A673 (cell line): ENCODE measurements at regions not wholly inside any gene's neighbourhood (a gene's known extent, or its start where the extent isn't known, plus 50 kb on each side); places are given as distances from the start of the nearest gene placed in this dataset.

Source experiments
- BruUV-seq: library from RNA; stranded (reverse); fragments of 400-500 nt; replicated peaks from 2 replicates; lab custom pipeline; 2021; lab: Mats Ljungman, UMichigan
- CTCF ChIA-PET: fragments of 300-600 bp; sonication (Branson Sonifier 250); formaldehyde crosslinking; loops from one replicate; lab custom pipeline; 2022; ENCODE audit warnings: antibody characterized with exemption; lab: Charles Lee
- POLR2A ChIA-PET: fragments of 300-600 bp; sonication (Branson Sonifier 250); formaldehyde crosslinking; loops from one replicate; lab custom pipeline; 2022; ENCODE audit warnings: antibody characterized with exemption; ENCODE audit not compliant: low non-redundant PET; lab: Charles Lee
- DNase-seq: peaks from one replicate; pipeline ENCODE4 v3.0.0-alpha.2; 2015; ENCODE audit warnings: low spot score
- H3K27ac ChIP-seq: fragments of 200-600 bp; sonication (generic); 2 replicates; pipeline ENCODE4 v1.5.1; 2016; ENCODE audit warnings: mixed run types, low read depth, mild to moderate bottlenecking, mixed read lengths, antibody characterized with exemption, low read length; ENCODE audit not compliant: poor library complexity, severe bottlenecking
- H3K27me3 ChIP-seq: fragments of 200-600 bp; sonication (generic); replicated peaks from 2 replicates; pipeline ENCODE4 v1.6.1; 2017; ENCODE audit warnings: mixed run types, low read depth, mild to moderate bottlenecking, mixed read lengths, antibody characterized with exemption, low read length; ENCODE audit not compliant: insufficient read depth, poor library complexity
- H3K36me3 ChIP-seq: fragments of 200-600 bp; sonication (generic); 2 replicates; pipeline ENCODE4 v1.6.1; 2016; ENCODE audit warnings: mixed run types, mild to moderate bottlenecking, mixed read lengths, antibody characterized with exemption, low read length; ENCODE audit not compliant: insufficient read depth, poor library complexity, severe bottlenecking
- H3K4me1 ChIP-seq: fragments of 200-600 bp; sonication (generic); 2 replicates; pipeline ENCODE4 v1.6.1; 2017; ENCODE audit warnings: mixed run types, mild to moderate bottlenecking, mixed read lengths, antibody characterized with exemption, low read length; ENCODE audit not compliant: insufficient read depth, poor library complexity, severe bottlenecking
- H3K4me3 ChIP-seq: fragments of 200-600 bp; sonication (generic); 2 replicates; pipeline ENCODE4 v1.5.1; 2016; ENCODE audit warnings: low read depth, mixed run types, mild to moderate bottlenecking, mixed read lengths, low read length; ENCODE audit not compliant: poor library complexity, severe bottlenecking
- H3K9me3 ChIP-seq: fragments of 200-600 bp; sonication (generic); 2 replicates; pipeline ENCODE4 v1.6.1; 2016; ENCODE audit warnings: mixed run types, low read depth, mild to moderate bottlenecking, mixed read lengths, antibody characterized with exemption, low read length; ENCODE audit not compliant: poor library complexity, severe bottlenecking
- EZH2 ChIP-seq: fragments of 200-600 bp; sonication (generic); IDR thresholded peaks from 2 replicates; pipeline ENCODE4 v1.6.1; 2017; ENCODE audit warnings: borderline replicate concordance, low read depth, mild to moderate bottlenecking, mixed read lengths, antibody characterized with exemption, low read length; ENCODE audit not compliant: poor library complexity, severe bottlenecking
- intact Hi-C: fragments of 100-400 bp; cut with micrococcal nuclease; formaldehyde crosslinking; loops from one replicate; pipeline ENCODE4 v1.10.0; 2022; ENCODE audit not compliant: unreplicated experiment
- TF ChIP-seq, protein P1 (sequence below): fragments of 300-800, 200-600 bp; sonication (generic); conservative IDR thresholded peaks from 2 replicates; pipeline ENCODE4 v1.5.1; 2017; ENCODE audit warnings: low read depth, mild to moderate bottlenecking, antibody characterized with exemption, low read length, moderate library complexity, mixed read lengths

DNA sequence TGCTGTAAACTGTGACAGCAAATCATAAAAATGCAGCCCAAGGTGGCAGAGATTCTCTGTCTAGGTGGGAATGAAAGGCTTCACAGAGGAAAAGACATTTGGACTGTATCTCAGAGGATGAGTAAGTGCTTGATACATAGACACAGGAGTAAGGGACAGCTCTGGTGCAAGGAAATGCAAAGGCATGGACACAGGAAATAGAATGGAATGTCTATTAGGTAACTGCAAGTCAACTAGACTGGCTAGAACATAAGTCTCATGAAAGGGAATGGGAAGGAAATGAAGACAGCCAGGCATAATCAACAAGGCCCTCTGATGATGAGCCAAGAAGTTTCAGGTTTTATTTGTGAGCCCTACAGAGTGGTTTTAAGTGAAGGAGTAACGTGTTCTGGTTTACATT is 321.7 kb downstream of the SUCLA2 start:
- DNase-seq: no peak

DNA sequence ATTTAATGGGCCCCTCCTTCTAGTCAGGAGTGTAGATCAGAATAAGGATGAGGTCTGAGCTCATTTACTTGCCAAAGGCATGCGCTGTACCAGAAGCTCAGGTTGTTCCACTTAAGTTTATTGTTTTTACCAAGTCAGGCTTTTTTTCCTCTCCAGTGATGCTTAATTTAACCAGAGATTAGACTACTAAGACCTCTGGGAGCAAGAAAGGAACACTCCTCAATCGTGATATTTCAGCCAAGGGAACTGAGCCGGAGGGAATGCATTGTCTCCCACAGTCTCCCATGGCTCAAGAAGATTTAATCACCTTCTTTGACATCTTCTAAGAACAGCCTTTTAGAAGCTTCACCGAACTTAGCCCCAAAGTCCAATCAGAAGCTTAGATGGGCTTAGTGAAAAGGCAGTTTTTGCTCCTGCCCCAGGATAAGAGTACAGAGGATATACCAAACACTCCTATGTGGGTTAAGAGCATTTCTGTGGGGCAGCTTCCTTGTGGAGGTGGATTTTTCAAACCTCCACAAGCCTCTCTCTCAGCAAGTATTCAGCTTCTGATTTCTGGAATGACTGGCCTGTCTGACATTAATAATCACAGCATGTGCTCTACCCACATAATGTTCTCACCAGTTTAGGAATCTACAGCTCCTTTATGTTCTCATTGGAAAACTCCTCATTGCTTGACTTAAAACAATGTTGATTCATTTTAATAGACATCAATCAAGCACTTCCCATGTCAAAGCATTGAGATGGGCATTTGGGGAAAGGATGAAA is 322.7 kb downstream of the SUCLA2 start:
- H3K27me3 ChIP-seq: peaks cover 11% of the 10 kb centered on the region
- TF ChIP-seq, protein P1, sequence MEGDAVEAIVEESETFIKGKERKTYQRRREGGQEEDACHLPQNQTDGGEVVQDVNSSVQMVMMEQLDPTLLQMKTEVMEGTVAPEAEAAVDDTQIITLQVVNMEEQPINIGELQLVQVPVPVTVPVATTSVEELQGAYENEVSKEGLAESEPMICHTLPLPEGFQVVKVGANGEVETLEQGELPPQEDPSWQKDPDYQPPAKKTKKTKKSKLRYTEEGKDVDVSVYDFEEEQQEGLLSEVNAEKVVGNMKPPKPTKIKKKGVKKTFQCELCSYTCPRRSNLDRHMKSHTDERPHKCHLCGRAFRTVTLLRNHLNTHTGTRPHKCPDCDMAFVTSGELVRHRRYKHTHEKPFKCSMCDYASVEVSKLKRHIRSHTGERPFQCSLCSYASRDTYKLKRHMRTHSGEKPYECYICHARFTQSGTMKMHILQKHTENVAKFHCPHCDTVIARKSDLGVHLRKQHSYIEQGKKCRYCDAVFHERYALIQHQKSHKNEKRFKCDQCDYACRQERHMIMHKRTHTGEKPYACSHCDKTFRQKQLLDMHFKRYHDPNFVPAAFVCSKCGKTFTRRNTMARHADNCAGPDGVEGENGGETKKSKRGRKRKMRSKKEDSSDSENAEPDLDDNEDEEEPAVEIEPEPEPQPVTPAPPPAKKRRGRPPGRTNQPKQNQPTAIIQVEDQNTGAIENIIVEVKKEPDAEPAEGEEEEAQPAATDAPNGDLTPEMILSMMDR: no peak
- TF ChIP-seq EZH2: no peak
- no peak overlapping the region for H3K4me3 ChIP-seq
- CTCF ChIA-PET: no interaction called here
- no peaks in the 10 kb centered on the region for H3K36me3 ChIP-seq
- H3K27ac ChIP-seq: no peak overlapping the region
- no peaks in the 10 kb centered on the region for H3K4me1 ChIP-seq
- no peak for DNase-seq
- POLR2A ChIA-PET: no interaction called here
- intact Hi-C loops: no loop called here
- no peaks in the 10 kb centered on the region for H3K9me3 ChIP-seq
- BruUV-seq: no TSS peak

More for the DNA sequence above, 321.7 kb downstream of the SUCLA2 start:
- intact Hi-C loops: no loop called here
- ChIA-PET CTCF (no interaction called here), POLR2A (no interaction called here)
- no peaks in the 10 kb centered on the region for H3K9me3 ChIP-seq
- BruUV-seq: no TSS peak
- no peak overlapping the region for H3K4me3 ChIP-seq
- H3K4me1 ChIP-seq: no peaks in the 10 kb centered on the region
- TF ChIP-seq, protein P1: no peak
- TF ChIP-seq EZH2: no peak
- no peaks in the 10 kb centered on the region for H3K36me3 ChIP-seq
- no peak overlapping the region for H3K27ac ChIP-seq
- peaks cover 11% of the 10 kb centered on the region for H3K27me3 ChIP-seq

DNA sequence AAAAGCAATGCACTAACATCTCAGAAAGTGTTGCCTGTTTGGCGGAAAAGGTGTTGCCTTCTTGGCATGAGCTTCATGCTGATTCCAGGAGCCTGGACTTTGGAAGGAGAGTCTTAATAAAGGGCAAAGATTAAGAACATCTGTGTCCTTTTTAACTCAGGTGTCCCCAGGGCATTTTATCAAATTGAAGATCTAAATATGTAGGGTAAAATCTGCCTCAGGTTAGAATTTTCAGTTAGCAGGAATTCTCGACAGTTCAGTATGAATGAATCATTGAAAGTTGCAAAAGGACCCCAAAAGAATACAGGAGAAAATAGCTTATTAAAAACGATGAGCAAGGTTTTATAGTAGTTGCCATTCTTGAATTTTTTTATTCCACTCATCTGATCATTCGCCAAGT is 325.2 kb downstream of the SUCLA2 start:
- intact Hi-C loops: no loop called here
- H3K27ac ChIP-seq: no peak overlapping the region
- no peaks in the 10 kb centered on the region for H3K36me3 ChIP-seq
- no peaks in the 10 kb centered on the region for H3K4me1 ChIP-seq
- no peaks in the 10 kb centered on the region for H3K9me3 ChIP-seq
- CTCF ChIA-PET: no interaction called here
- peaks cover 10% of the 10 kb centered on the region for H3K27me3 ChIP-seq
- no peak overlapping the region for H3K4me3 ChIP-seq
- BruUV-seq: no TSS peak
- TF ChIP-seq, protein P1: no peak
- no peak for TF ChIP-seq EZH2
- POLR2A ChIA-PET: no interaction called here
- DNase-seq: no peak
